Nephron progenitor cell (in vitro differentiated cells): ENCODE measurements at regions not wholly inside any gene's neighbourhood (a gene's known extent, or its start where the extent isn't known, plus 50 kb on each side); places are given as distances from the start of the nearest gene placed in this dataset.

Experiments
- DNase-seq: peaks from one replicate; pipeline ENCODE4 v3.0.0; 2021
- H3K27ac Mint-ChIP-seq: 2 replicates; pipeline ENCODE4 v1.8.0; 2021; ENCODE audit warnings: mild to moderate bottlenecking, moderate library complexity, mixed read lengths
- H3K27me3 Mint-ChIP-seq: 2 replicates; pipeline ENCODE4 v1.8.0; 2021; ENCODE audit warnings: mild to moderate bottlenecking, low read depth, mixed read lengths; ENCODE audit not compliant: poor library complexity
- H3K36me3 Mint-ChIP-seq: 2 replicates; pipeline ENCODE4 v1.8.0; 2021; ENCODE audit warnings: low read depth, mixed read lengths
- H3K4me1 Mint-ChIP-seq: 2 replicates; pipeline ENCODE4 v1.8.0; 2021; ENCODE audit warnings: mixed read lengths
- H3K4me3 Mint-ChIP-seq: 2 replicates; pipeline ENCODE4 v1.8.0; 2021; ENCODE audit warnings: mild to moderate bottlenecking, moderate library complexity, mixed read lengths
- H3K9me3 Mint-ChIP-seq: 2 replicates; pipeline ENCODE4 v1.8.0; 2021; ENCODE audit warnings: mild to moderate bottlenecking, moderate library complexity, mixed read lengths
- CTCF ChIP-seq: fragments of 200-600 bp; sonication (generic); IDR thresholded peaks from 2 replicates; pipeline ENCODE4 v1.5.0; 2021; ENCODE audit warnings: antibody characterized with exemption

GRCh38 chr3:99342383-99342782 is 296.0 kb upstream of the COL8A1 start:
- no peak overlapping the region for H3K27ac Mint-ChIP-seq
- no peak for DNase-seq

GRCh38 chr3:99339222-99339621 is 299.2 kb upstream of the COL8A1 start:
- Mint-ChIP-seq H3K4me1 (no peaks in the 10 kb centered on the region), H3K4me3 (no peak overlapping the region), H3K27me3 (peaks cover 7% of the 10 kb centered on the region), H3K27ac (no peak overlapping the region), H3K9me3 (no peaks in the 10 kb centered on the region), H3K36me3 (no peaks in the 10 kb centered on the region)
- no peak for DNase-seq
- no peak for TF ChIP-seq CTCF

More at GRCh38 chr3:99342383-99342782, 296.0 kb upstream of the COL8A1 start:
- Mint-ChIP-seq H3K36me3 (no peaks in the 10 kb centered on the region), H3K4me1 (no peaks in the 10 kb centered on the region), H3K27me3 (no peaks in the 10 kb centered on the region), H3K4me3 (no peak overlapping the region), H3K9me3 (no peaks in the 10 kb centered on the region)
- TF ChIP-seq CTCF: no peak

GRCh38 chr3:99332718-99333117 is 305.7 kb upstream of the COL8A1 start:
- Mint-ChIP-seq H3K4me1 (no peaks in the 10 kb centered on the region), H3K9me3 (no peaks in the 10 kb centered on the region), H3K4me3 (no peak overlapping the region), H3K36me3 (no peaks in the 10 kb centered on the region), H3K27ac (no peak overlapping the region), H3K27me3 (peaks cover 7% of the 10 kb centered on the region)
- DNase-seq: no peak
- TF ChIP-seq CTCF: no peak

GRCh38 chr3:99332276-99332675 is 306.1 kb upstream of the COL8A1 start:
- Mint-ChIP-seq H3K4me3 (no peak overlapping the region), H3K27ac (no peak overlapping the region), H3K27me3 (peaks cover 7% of the 10 kb centered on the region), H3K9me3 (no peaks in the 10 kb centered on the region), H3K4me1 (no peaks in the 10 kb centered on the region), H3K36me3 (no peaks in the 10 kb centered on the region)
- no peak for TF ChIP-seq CTCF
- no peak for DNase-seq

GRCh38 chr3:99330924-99331532 is 307.4 kb upstream of the COL8A1 start:
- H3K36me3 Mint-ChIP-seq: no peaks in the 10 kb centered on the region
- no peak for DNase-seq
- TF ChIP-seq CTCF: no peak
- H3K27me3 Mint-ChIP-seq: peaks cover 7% of the 10 kb centered on the region
- H3K9me3 Mint-ChIP-seq: no peaks in the 10 kb centered on the region
- H3K4me3 Mint-ChIP-seq: no peak overlapping the region
- no peak overlapping the region for H3K27ac Mint-ChIP-seq
- H3K4me1 Mint-ChIP-seq: no peaks in the 10 kb centered on the region

GRCh38 chr3:99330281-99330680 is 308.1 kb upstream of the COL8A1 start:
- no peak for TF ChIP-seq CTCF
- peaks cover 5% of the 10 kb centered on the region for H3K4me1 Mint-ChIP-seq
- H3K27me3 Mint-ChIP-seq: peaks cover 7% of the 10 kb centered on the region
- no peak overlapping the region for H3K4me3 Mint-ChIP-seq
- DNase-seq: no peak
- no peaks in the 10 kb centered on the region for H3K9me3 Mint-ChIP-seq
- H3K27ac Mint-ChIP-seq: no peak overlapping the region
- no peaks in the 10 kb centered on the region for H3K36me3 Mint-ChIP-seq
